Gastrocnemius medialis (tissue), 4 donors: ENCODE measurements at regions not wholly inside any gene's neighbourhood (a gene's known extent, or its start where the extent isn't known, plus 50 kb on each side); places are given as distances from the start of the nearest gene placed in this dataset.

Experiments used
- ATAC-seq, 2 donors: fragments of 150-250 bp; one replicate each; pipeline ENCODE4 v1.9.1; 2016
- DNase-seq, 2 donors: peaks; one replicate each; pipeline ENCODE4 v3.0.0-alpha.2; 2019
- H3K27ac ChIP-seq, 4 donors: fragments of 200-600 bp; sonication (generic); 1 replicate in 1 of 4; 2 replicates in 3 of 4; pipeline ENCODE4 v1.5.1; 2016 to 2018; ENCODE audit warnings: mild to moderate bottlenecking in 2 of 4, moderate library complexity in 1 of 4
- H3K27me3 ChIP-seq, 3 donors: fragments of 200-600 bp; sonication (generic) in 2 of 3; 1 replicate in 1 of 3; 2 replicates in 2 of 3; pipeline versions ENCODE4 v1.5.1 to v1.6.0; 2016 to 2019; ENCODE audit warnings: mild to moderate bottlenecking in 1 of 3, moderate library complexity in 1 of 3
- H3K36me3 ChIP-seq, 2 donors: fragments of 200-600 bp; sonication (generic) in 1 of 2; one replicate each; pipeline ENCODE4 v1.5.1; 2017 to 2018
- H3K4me1 ChIP-seq, 2 donors: fragments of 200-600 bp; sonication (generic) in 1 of 2; one replicate each; pipeline ENCODE4 v1.5.1; 2016 to 2017; ENCODE audit warnings: mild to moderate bottlenecking in 2 of 2
- H3K4me3 ChIP-seq, 4 donors: fragments of 200-600 bp; sonication (generic) in 3 of 4; 1 replicate in 1 of 4; 2 replicates in 3 of 4; pipeline ENCODE4 v1.5.1; 2016 to 2019; ENCODE audit warnings: mild to moderate bottlenecking in 2 of 4
- H3K9me3 ChIP-seq, 3 donors: fragments of 200-600 bp; sonication (generic) in 2 of 3; 1 replicate in 1 of 3; 2 replicates in 2 of 3; pipeline ENCODE4 v1.5.1; 2016 to 2019
- CTCF ChIP-seq, 5 experiments: fragments of 450-650 bp in 3 of 5; fragments of 200-600 bp in 2 of 5; sonication (generic) in 2 of 5; IDR thresholded peaks in 4 of 5; conservative IDR thresholded peaks in 1 of 5; 1 replicate in 4 of 5; 2 replicates in 1 of 5; pipeline ENCODE4 v1.5.1; 2016 to 2019; ENCODE audit warnings: antibody characterized with exemption in 5 of 5, mild to moderate bottlenecking in 3 of 5, moderate library complexity in 3 of 5
- POLR2A ChIP-seq, 2 donors: fragments of 450-650 bp; IDR thresholded peaks; one replicate each; pipeline ENCODE4 v1.6.1; 2017; ENCODE audit warnings: antibody characterized with exemption in 2 of 2, mild to moderate bottlenecking in 2 of 2, moderate library complexity in 2 of 2
- in situ Hi-C, 4 donors: fragments of 200-750 bp; cut with MboI; loops; one replicate each; pipeline versions ENCODE4 v1.15.0 to v1.8.0; 2017; ENCODE audit warnings: low sequenced_read_pairs in 4 of 4
- intact Hi-C: fragments of 100-400 bp; cut with DNase I; formaldehyde crosslinking; loops from one replicate; pipeline ENCODE4 v1.15.1; 2023; ENCODE audit warnings: low total_unique reads

GRCh38 chr19:31783592-31783991 is 434.4 kb upstream of the TSHZ3 start:
- no peaks in the 10 kb centered on the region for H3K36me3 ChIP-seq
- H3K4me3 ChIP-seq: no peak overlapping the region
- H3K9me3 ChIP-seq: no peaks in the 10 kb centered on the region
- intact Hi-C loops: no loop called here
- no peak for DNase-seq
- ATAC-seq: no peak
- no peaks in the 10 kb centered on the region for H3K27me3 ChIP-seq
- H3K27ac ChIP-seq: no peak overlapping the region
- no peak for TF ChIP-seq CTCF (IDR thresholded peaks at IDR 0.05 in 4 of 5, conservative IDR thresholded peaks at IDR 0.05 in 1 of 5)
- TF ChIP-seq POLR2A (IDR thresholded peaks at IDR 0.05): no peak
- in situ Hi-C loops: no loop called here
- H3K4me1 ChIP-seq: no peaks in the 10 kb centered on the region

DNA sequence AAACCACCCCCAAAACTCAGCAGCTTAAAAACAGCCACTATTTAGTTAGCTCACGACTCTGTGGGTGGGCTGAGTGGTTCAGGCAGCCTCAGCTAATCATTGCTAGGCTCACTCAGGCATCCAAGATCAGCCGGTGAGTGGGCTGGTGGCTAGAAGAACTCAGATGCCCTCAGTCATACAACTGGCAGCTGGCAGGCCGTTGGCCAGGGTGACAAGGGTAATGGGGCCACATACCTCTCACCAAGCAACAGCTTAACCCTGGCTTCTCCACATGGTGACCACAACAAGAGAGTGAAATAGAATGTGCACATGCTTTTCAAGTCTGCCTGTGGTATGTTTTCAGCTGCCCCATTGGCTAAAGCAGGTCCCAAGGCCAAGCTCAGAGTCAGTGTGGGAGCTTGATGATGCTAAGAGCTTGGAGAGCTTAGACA is 435.4 kb upstream of the TSHZ3 start:
- Histone ChIP-seq H3K36me3 (no peaks in the 10 kb centered on the region), H3K27me3 (no peaks in the 10 kb centered on the region), H3K9me3 (no peaks in the 10 kb centered on the region), H3K27ac (no peak overlapping the region), H3K4me3 (no peak overlapping the region), H3K4me1 (no peaks in the 10 kb centered on the region)
- intact Hi-C loops (no loop called here), in situ Hi-C loops (no loop called here)
- DNase-seq (no peak), ATAC-seq (no peak)
- TF ChIP-seq POLR2A (IDR thresholded peaks at IDR 0.05): no peak
- TF ChIP-seq CTCF (IDR thresholded peaks at IDR 0.05 in 4 of 5, conservative IDR thresholded peaks at IDR 0.05 in 1 of 5): no peak

DNA sequence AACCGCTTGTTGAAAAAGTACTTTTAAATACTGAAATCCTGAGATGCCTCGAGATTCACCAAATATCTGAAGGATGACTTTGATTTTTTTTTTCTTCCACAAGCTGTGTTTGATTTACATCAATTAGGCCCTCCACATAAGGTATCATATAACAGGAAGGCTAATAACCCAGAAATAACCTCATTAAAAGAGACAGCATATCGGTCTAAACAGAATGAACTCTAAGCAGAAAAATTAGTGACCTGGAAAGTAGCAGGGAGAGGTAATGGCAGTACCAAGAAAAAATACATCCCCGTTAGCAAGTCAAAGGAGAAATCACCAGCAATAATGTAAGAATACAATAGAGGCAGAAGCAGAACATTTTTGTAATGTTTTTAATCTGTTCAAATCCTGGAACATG is 452.4 kb upstream of the TSHZ3 start:
- intact Hi-C loops (no loop called here), in situ Hi-C loops (no loop called here)
- no peak overlapping the region for H3K4me3 ChIP-seq
- no peaks in the 10 kb centered on the region for H3K36me3 ChIP-seq
- DNase-seq (no peak), ATAC-seq (no peak)
- no peaks in the 10 kb centered on the region for H3K27me3 ChIP-seq
- no peaks in the 10 kb centered on the region for H3K4me1 ChIP-seq
- no peak overlapping the region for H3K27ac ChIP-seq
- no peaks in the 10 kb centered on the region for H3K9me3 ChIP-seq
- no peak for TF ChIP-seq CTCF (IDR thresholded peaks at IDR 0.05 in 4 of 5, conservative IDR thresholded peaks at IDR 0.05 in 1 of 5)
- TF ChIP-seq POLR2A (IDR thresholded peaks at IDR 0.05): no peak

DNA sequence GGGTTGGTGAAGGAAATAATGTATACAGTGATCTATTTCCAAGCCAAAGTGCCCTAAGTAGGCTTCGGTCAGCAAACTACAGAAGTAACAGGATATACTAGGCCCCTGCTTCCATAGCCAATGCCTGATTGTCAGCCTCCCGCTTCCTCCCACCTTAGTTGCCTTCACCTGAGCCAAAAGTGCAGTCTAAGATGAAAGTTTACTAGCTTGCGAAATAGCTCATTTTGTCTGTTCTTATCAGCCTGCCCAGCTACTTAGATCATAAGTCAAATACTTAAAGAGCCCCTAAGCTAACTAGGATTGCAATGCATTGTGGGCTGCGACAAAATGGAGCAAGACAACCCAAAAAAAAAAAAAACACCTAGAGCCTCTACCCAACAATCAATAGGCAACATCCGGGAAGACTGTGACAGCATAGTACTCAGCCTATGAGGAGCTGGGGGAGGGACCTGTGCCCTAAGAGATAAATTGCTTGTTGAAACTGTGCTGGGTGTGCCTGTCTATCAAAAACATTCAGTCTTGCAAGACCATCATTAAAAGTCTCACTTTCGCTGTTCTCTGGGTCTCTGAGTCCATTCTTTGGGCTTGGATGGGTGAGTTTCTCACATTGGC is 454.7 kb upstream of the TSHZ3 start:
- H3K4me3 ChIP-seq: no peak overlapping the region
- H3K9me3 ChIP-seq: no peaks in the 10 kb centered on the region
- in situ Hi-C loops (no loop called here), intact Hi-C loops (no loop called here)
- TF ChIP-seq CTCF (IDR thresholded peaks at IDR 0.05 in 4 of 5, conservative IDR thresholded peaks at IDR 0.05 in 1 of 5) (no peak), POLR2A (IDR thresholded peaks at IDR 0.05) (no peak)
- H3K36me3 ChIP-seq: no peaks in the 10 kb centered on the region
- H3K27me3 ChIP-seq: no peaks in the 10 kb centered on the region
- ATAC-seq: no peak
- no peak overlapping the region for H3K27ac ChIP-seq
- no peak for DNase-seq
- H3K4me1 ChIP-seq: no peaks in the 10 kb centered on the region

DNA sequence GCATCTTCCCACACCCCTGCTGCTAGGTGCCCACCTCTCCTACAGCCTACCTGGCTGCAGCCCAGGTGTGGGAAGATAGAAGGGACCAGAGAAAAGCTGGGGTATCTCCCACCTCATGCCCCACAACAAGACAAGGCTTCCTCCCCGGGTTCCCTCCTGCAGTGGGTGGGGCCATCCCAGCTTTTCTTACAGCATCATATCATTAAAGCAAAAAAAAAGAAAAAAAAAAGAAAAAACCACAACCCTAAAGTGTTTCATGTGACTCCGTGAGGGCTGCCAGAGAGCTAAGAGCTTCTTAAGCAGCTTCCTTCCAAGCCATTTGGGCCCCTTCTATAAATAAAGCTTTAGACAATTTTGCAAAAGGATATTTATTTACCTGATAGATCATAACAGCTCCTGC is 455.4 kb upstream of the TSHZ3 start:
- TF ChIP-seq POLR2A (IDR thresholded peaks at IDR 0.05): no peak
- no peak for TF ChIP-seq CTCF (IDR thresholded peaks at IDR 0.05 in 4 of 5, conservative IDR thresholded peaks at IDR 0.05 in 1 of 5)
- DNase-seq (no peak), ATAC-seq (no peak)
- Histone ChIP-seq H3K4me3 (no peak overlapping the region), H3K27me3 (no peaks in the 10 kb centered on the region), H3K9me3 (no peaks in the 10 kb centered on the region), H3K27ac (no peak overlapping the region), H3K4me1 (no peaks in the 10 kb centered on the region), H3K36me3 (no peaks in the 10 kb centered on the region)
- intact Hi-C loops: no loop called here
- in situ Hi-C loops: no loop called here
